ENCODE measurements at regions not wholly inside any gene's neighbourhood (a gene's known extent, or its start where the extent isn't known, plus 50 kb on each side); places are given as distances from the start of the nearest gene placed in this dataset.

DNA sequence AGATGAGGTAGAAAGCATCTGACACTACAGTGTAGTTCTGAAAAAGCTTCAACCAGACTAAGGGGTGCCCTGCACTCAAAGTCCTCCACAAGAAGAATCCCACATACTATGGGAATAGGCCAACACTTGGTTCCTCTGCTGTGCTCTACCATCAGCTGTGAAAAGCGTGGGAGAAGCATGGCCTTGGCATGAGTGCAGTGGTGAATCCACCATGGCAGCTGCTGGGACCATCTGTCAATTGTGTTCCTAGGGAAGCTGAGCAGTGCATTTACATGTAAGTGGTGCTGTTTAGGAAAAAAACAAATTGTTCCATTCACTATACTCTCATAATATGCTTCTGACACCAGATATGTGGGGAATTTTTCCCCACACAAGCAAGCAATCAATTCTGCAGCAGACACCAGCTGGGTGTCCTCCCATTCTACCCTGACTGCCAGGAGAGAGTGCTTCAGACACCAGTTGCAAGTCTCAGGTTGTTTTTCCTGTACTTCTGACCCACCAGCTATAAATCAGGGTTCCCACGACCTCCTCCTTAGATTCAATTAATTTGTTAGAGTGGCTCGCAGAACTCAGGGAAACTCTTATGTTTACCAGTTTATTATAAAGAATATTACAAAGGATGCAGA lies 230.8 kb upstream of the CHRM3 start:
- intact Hi-C loops (cut with micrococcal nuclease; ENCODE audit: unreplicated experiment), result no loop called here
- no peaks in the 10 kb centered on the region for H3K36me3 ChIP-seq (ENCODE audit: insufficient read depth, low read length)
- H3K4me3 ChIP-seq (ENCODE audit: low read depth, low read length, poor library complexity, severe bottlenecking), result no peak overlapping the region
- POLR2A ChIA-PET, result no interaction called here
- CTCF ChIA-PET (ENCODE audit: unreplicated experiment), result no interaction called here
- H3K79me2 ChIP-seq (ENCODE audit: insufficient read depth, low read depth, low read length), result no peaks in the 10 kb centered on the region
- no peaks in the 10 kb centered on the region for H3K4me1 ChIP-seq (ENCODE audit: insufficient read depth, low read length, poor library complexity, severe bottlenecking)
- H4K20me1 ChIP-seq (ENCODE audit: insufficient read depth, low read length), result no peaks in the 10 kb centered on the region
- TF ChIP-seq, protein P1, sequence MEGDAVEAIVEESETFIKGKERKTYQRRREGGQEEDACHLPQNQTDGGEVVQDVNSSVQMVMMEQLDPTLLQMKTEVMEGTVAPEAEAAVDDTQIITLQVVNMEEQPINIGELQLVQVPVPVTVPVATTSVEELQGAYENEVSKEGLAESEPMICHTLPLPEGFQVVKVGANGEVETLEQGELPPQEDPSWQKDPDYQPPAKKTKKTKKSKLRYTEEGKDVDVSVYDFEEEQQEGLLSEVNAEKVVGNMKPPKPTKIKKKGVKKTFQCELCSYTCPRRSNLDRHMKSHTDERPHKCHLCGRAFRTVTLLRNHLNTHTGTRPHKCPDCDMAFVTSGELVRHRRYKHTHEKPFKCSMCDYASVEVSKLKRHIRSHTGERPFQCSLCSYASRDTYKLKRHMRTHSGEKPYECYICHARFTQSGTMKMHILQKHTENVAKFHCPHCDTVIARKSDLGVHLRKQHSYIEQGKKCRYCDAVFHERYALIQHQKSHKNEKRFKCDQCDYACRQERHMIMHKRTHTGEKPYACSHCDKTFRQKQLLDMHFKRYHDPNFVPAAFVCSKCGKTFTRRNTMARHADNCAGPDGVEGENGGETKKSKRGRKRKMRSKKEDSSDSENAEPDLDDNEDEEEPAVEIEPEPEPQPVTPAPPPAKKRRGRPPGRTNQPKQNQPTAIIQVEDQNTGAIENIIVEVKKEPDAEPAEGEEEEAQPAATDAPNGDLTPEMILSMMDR (conservative IDR thresholded peaks at IDR 0.05; ENCODE audit: low read length), result no peak
- no peak for TF ChIP-seq EZH2phosphoT487 (IDR thresholded peaks at IDR 0.05; ENCODE audit: borderline replicate concordance, low read depth, low read length)
- BruUV-seq (replicated peaks), result no TSS peak
- H3K27ac ChIP-seq (ENCODE audit: low read depth, low read length, poor library complexity, severe bottlenecking), result no peak overlapping the region
- H3K9me3 ChIP-seq (ENCODE audit: low read length), result no peaks in the 10 kb centered on the region
- H3K9me2 ChIP-seq (ENCODE audit: insufficient read depth, low read length), result no peaks in the 10 kb centered on the region
- H2AFZ ChIP-seq (ENCODE audit: low read length), result no peak overlapping the region
- DNase-seq (ENCODE audit: low spot score), result no peak
- H3K4me2 ChIP-seq (ENCODE audit: low read length), result no peak overlapping the region

DNA sequence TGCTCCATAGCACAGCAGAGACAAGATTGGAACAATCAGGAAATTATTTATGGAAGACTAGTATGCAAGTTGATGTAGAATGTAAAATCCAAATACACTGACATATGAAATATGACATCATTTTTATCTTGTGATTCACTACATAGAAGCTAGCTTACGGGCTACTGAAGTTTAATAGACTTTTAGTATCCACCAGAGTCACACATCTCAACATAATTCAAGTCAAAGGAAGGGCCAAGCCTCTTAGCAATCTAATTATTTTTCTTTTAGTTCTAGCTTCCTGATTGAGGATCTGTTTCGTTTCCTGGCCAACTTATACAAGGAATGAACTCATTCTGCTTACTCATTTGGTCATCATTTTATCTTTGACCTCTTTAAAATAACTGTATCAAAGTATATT lies 234.4 kb upstream of the CHRM3 start:
- no TSS peak for BruUV-seq (replicated peaks)
- ChIA-PET CTCF (ENCODE audit: unreplicated experiment) (no interaction called here), POLR2A (no interaction called here)
- intact Hi-C loops (cut with micrococcal nuclease; ENCODE audit: unreplicated experiment), result no loop called here
- Histone ChIP-seq H3K36me3 (ENCODE audit: insufficient read depth, low read length) (no peaks in the 10 kb centered on the region), H3K4me2 (ENCODE audit: low read length) (no peak overlapping the region), H3K27ac (ENCODE audit: low read depth, low read length, poor library complexity, severe bottlenecking) (no peak overlapping the region), H3K4me3 (ENCODE audit: low read depth, low read length, poor library complexity, severe bottlenecking) (no peak overlapping the region), H4K20me1 (ENCODE audit: insufficient read depth, low read length) (no peaks in the 10 kb centered on the region), H3K4me1 (ENCODE audit: insufficient read depth, low read length, poor library complexity, severe bottlenecking) (no peaks in the 10 kb centered on the region), H3K9me2 (ENCODE audit: insufficient read depth, low read length) (no peaks in the 10 kb centered on the region), H3K79me2 (ENCODE audit: insufficient read depth, low read depth, low read length) (no peaks in the 10 kb centered on the region), H3K9me3 (ENCODE audit: low read length) (no peaks in the 10 kb centered on the region), H2AFZ (ENCODE audit: low read length) (no peak overlapping the region)
- no peak for DNase-seq (ENCODE audit: low spot score)
- TF ChIP-seq, protein P1 (conservative IDR thresholded peaks at IDR 0.05; ENCODE audit: low read length), result no peak
- TF ChIP-seq EZH2phosphoT487 (IDR thresholded peaks at IDR 0.05; ENCODE audit: borderline replicate concordance, low read depth, low read length), result no peak

DNA sequence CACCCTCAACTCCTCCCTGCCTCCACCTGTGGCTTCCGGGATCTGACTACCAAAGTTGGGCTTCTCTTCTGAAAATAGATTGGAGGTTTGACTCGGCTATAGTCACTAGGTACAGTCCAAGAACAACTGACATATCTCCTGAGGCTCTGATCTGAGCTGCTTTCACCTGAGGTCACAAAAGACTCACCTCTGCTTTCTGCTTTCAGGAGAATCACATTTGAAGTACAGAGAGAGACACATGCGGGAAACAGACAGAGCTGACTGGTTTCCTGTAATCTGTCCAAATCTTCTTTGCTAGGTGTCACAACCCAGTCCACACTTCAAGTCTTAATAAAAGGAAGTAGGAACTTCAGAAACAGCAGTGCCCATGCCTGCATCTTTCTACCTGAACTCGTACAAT lies 245.4 kb upstream of the CHRM3 start:
- no peaks in the 10 kb centered on the region for H3K9me3 ChIP-seq (ENCODE audit: low read length)
- no TSS peak for BruUV-seq (replicated peaks)
- H3K36me3 ChIP-seq (ENCODE audit: insufficient read depth, low read length), result no peaks in the 10 kb centered on the region
- H3K79me2 ChIP-seq (ENCODE audit: insufficient read depth, low read depth, low read length), result no peaks in the 10 kb centered on the region
- H3K4me1 ChIP-seq (ENCODE audit: insufficient read depth, low read length, poor library complexity, severe bottlenecking), result no peaks in the 10 kb centered on the region
- ChIA-PET POLR2A (no interaction called here), CTCF (ENCODE audit: unreplicated experiment) (no interaction called here)
- no peak overlapping the region for H3K4me2 ChIP-seq (ENCODE audit: low read length)
- H3K9me2 ChIP-seq (ENCODE audit: insufficient read depth, low read length), result no peaks in the 10 kb centered on the region
- TF ChIP-seq, protein P1 (conservative IDR thresholded peaks at IDR 0.05; ENCODE audit: low read length), result no peak
- TF ChIP-seq EZH2phosphoT487 (IDR thresholded peaks at IDR 0.05; ENCODE audit: borderline replicate concordance, low read depth, low read length), result no peak
- intact Hi-C loops (cut with micrococcal nuclease; ENCODE audit: unreplicated experiment), result no loop called here
- H3K4me3 ChIP-seq (ENCODE audit: low read depth, low read length, poor library complexity, severe bottlenecking), result no peak overlapping the region
- DNase-seq (ENCODE audit: low spot score), result no peak
- no peaks in the 10 kb centered on the region for H4K20me1 ChIP-seq (ENCODE audit: insufficient read depth, low read length)
- no peak overlapping the region for H3K27ac ChIP-seq (ENCODE audit: low read depth, low read length, poor library complexity, severe bottlenecking)
- H2AFZ ChIP-seq (ENCODE audit: low read length), result no peak overlapping the region

Data from OCI-LY7 (cell line).